B cell (primary cell): ENCODE measurements at regions not wholly inside any gene's neighbourhood (a gene's known extent, or its start where the extent isn't known, plus 50 kb on each side); places are given as distances from the start of the nearest gene placed in this dataset.

Source experiments
- ATAC-seq: fragments of 200-7000 bp; cut with Tn5 transposase; one replicate; pipeline ENCODE4 v1.10.0; 2021; ENCODE audit warnings: low read depth, mild to moderate bottlenecking, moderate number of reproducible peaks, moderate library complexity
- CTCF ChIA-PET: fragments of 350-600 bp; sonication (Branson Sonifier 250); formaldehyde crosslinking; loops from one replicate; lab custom pipeline; 2021; ENCODE audit warnings: antibody characterized with exemption, inconsistent platforms; lab: Charles Lee
- POLR2A ChIA-PET: fragments of 350-600 bp; sonication (Branson Sonifier 250); formaldehyde crosslinking; loops from one replicate; lab custom pipeline; 2021; ENCODE audit warnings: antibody characterized with exemption; lab: Charles Lee
- DNase-seq: peaks from one replicate; pipeline ENCODE4 v3.0.0; 2013
- H2AFZ ChIP-seq: 2 replicates; pipeline ENCODE4 v1.6.1; 2012; ENCODE audit warnings: mild to moderate bottlenecking, low read depth, low read length; ENCODE audit not compliant: insufficient read depth, poor library complexity, severe bottlenecking
- H3K27ac ChIP-seq, 2 donors: 1 replicate in 1 of 2; 2 replicates in 1 of 2; pipeline ENCODE4 v1.5.1; 2012 to 2013; ENCODE audit warnings: low read length in 2 of 2, mild to moderate bottlenecking in 2 of 2, moderate library complexity in 1 of 2
- H3K27me3 ChIP-seq, 4 experiments: fragments of 200-600 bp in 1 of 4; sonication (generic) in 1 of 4; replicated peaks in 1 of 4; 1 replicate in 2 of 4; 2 replicates in 2 of 4; pipeline versions ENCODE4 v1.6.1 to v1.7.0; 2013 to 2016; ENCODE audit warnings: low read length in 3 of 4, mild to moderate bottlenecking in 2 of 4, mixed read lengths in 1 of 4, moderate library complexity in 1 of 4; ENCODE audit not compliant: insufficient read depth in 4 of 4, control insufficient read depth in 3 of 4; ENCODE audit errors: control extremely low read depth in 1 of 4
- H3K36me3 ChIP-seq, 2 experiments: replicated peaks in 1 of 2; 1 replicate in 1 of 2; 2 replicates in 1 of 2; pipeline versions ENCODE4 v1.6.1 to v1.7.1; 2013; ENCODE audit warnings: low read length in 1 of 2; ENCODE audit not compliant: insufficient read depth in 2 of 2, control insufficient read depth in 1 of 2; ENCODE audit errors: control extremely low read depth in 1 of 2, extremely low read depth in 1 of 2
- H3K4me1 ChIP-seq, 2 donors: fragments of 200-600 bp in 1 of 2; sonication (generic) in 1 of 2; 1 replicate in 1 of 2; 2 replicates in 1 of 2; pipeline versions ENCODE4 v1.5.1 to v1.6.1; 2013 to 2017; ENCODE audit warnings: low read length in 2 of 2; ENCODE audit not compliant: control insufficient read depth in 2 of 2, insufficient read depth in 2 of 2
- H3K4me2 ChIP-seq: replicated peaks from 2 replicates; pipeline ENCODE3; 2012; ENCODE audit warnings: mild to moderate bottlenecking, low read depth, low read length; ENCODE audit not compliant: poor library complexity, severe bottlenecking
- H3K4me3 ChIP-seq, 5 experiments: fragments of 200-600 bp in 1 of 5; sonication (generic) in 1 of 5; 1 replicate in 3 of 5; 2 replicates in 2 of 5; pipeline versions ENCODE4 v1.5.1 to v1.7.0; 2011 to 2016; ENCODE audit warnings: low read length in 4 of 5, mild to moderate bottlenecking in 4 of 5, low read depth in 2 of 5, control low read depth in 1 of 5, moderate library complexity in 1 of 5; ENCODE audit not compliant: insufficient read depth in 1 of 5; ENCODE audit errors: control extremely low read depth in 1 of 5, extremely low read depth in 1 of 5
- H3K79me2 ChIP-seq: fragments of 200-600 bp; sonication (generic); one replicate; pipeline ENCODE4 v1.6.0; 2016; ENCODE audit warnings: low read length; ENCODE audit not compliant: control insufficient read depth, insufficient read depth
- H3K9ac ChIP-seq: fragments of 200-600 bp; sonication (generic); 2 replicates; pipeline ENCODE4 v1.6.1; 2017; ENCODE audit warnings: mild to moderate bottlenecking, low read length, moderate library complexity
- H3K9me3 ChIP-seq, 3 donors: one replicate each; pipeline versions ENCODE4 v1.6.1 to v1.7.1; 2013; ENCODE audit warnings: low read length in 2 of 3; ENCODE audit not compliant: control insufficient read depth in 2 of 3, insufficient read depth in 1 of 3; ENCODE audit errors: control extremely low read depth in 1 of 3
- H4K20me1 ChIP-seq: 2 replicates; pipeline ENCODE4 v1.6.0; 2012; ENCODE audit warnings: mild to moderate bottlenecking, low read length; ENCODE audit not compliant: insufficient read depth, control insufficient read depth, poor library complexity, severe bottlenecking
- H3K27ac Mint-ChIP-seq: one replicate; pipeline ENCODE4 v1.8.0; 2021; ENCODE audit warnings: mixed read lengths
- H3K27me3 Mint-ChIP-seq: one replicate; pipeline ENCODE4 v1.8.0; 2021; ENCODE audit warnings: mixed read lengths
- H3K4me1 Mint-ChIP-seq: one replicate; pipeline ENCODE4 v1.8.0; 2021; ENCODE audit warnings: mixed read lengths
- H3K4me3 Mint-ChIP-seq: one replicate; pipeline ENCODE4 v1.8.0; 2021; ENCODE audit warnings: mixed read lengths
- H3K9me3 Mint-ChIP-seq: one replicate; pipeline ENCODE4 v1.8.0; 2022; ENCODE audit warnings: mixed read lengths; ENCODE audit not compliant: insufficient read depth
- CTCF ChIP-seq: fragments of 200-600 bp; IDR thresholded peaks from one replicate; pipeline ENCODE4 v1.8.0; 2022; ENCODE audit warnings: antibody characterized with exemption, mild to moderate bottlenecking
- EZH2 ChIP-seq: IDR thresholded peaks from 2 replicates; pipeline ENCODE4 v1.6.1; 2012; ENCODE audit warnings: borderline replicate concordance, low read depth, mild to moderate bottlenecking, moderate library complexity, low read length; ENCODE audit not compliant: insufficient read depth, poor library complexity, severe bottlenecking
- WGBS: methylation state at CpG from one replicate; pipeline ENCODE4 v1.1.5; 2013; ENCODE audit warnings: missing lambda C conversion rate; ENCODE audit not compliant: insufficient coverage; 5-methylcytosine and 5-hydroxymethylcytosine counted together
- intact Hi-C: fragments of 100-400 bp; cut with micrococcal nuclease; formaldehyde crosslinking; loops from one replicate; pipeline ENCODE4 v1.10.0; 2022

- Histone ChIP-seq H3K9me3 (no peaks in the 10 kb centered on the region), H3K27ac (no peak overlapping the region), H3K4me3 (no peak overlapping the region), H3K4me2 (no peak overlapping the region), H3K36me3 (no peaks in the 10 kb centered on the region), H4K20me1 (no peaks in the 10 kb centered on the region), H3K4me1 (no peaks in the 10 kb centered on the region), H3K27me3 (no peaks in the 10 kb centered on the region), H2AFZ (no peak overlapping the region), H3K79me2 (no peaks in the 10 kb centered on the region), H3K9ac (no peak overlapping the region)
- TF ChIP-seq CTCF (no peak), EZH2 (no peak)
- intact Hi-C loops, result no loop called here
- no peaks in the 10 kb centered on the region for H3K27me3 Mint-ChIP-seq
- H3K9me3 Mint-ChIP-seq, result peaks cover 7% of the 10 kb centered on the region
- ATAC-seq, result no peak
- 94% methylated on average over 2 of the region's 5 CpGs for WGBS
- H3K4me1 Mint-ChIP-seq, result no peaks in the 10 kb centered on the region
- H3K27ac Mint-ChIP-seq, result no peak overlapping the region
- POLR2A ChIA-PET, result no interaction called here
- no peak for DNase-seq
- CTCF ChIA-PET, result no interaction called here
- H3K4me3 Mint-ChIP-seq, result no peak overlapping the region
Observed at GRCh38 chr18:68574311-68574710, 140.6 kb downstream of the TMX3 start.

- Mint-ChIP-seq H3K4me3 (no peak overlapping the region), H3K4me1 (no peaks in the 10 kb centered on the region), H3K9me3 (peaks cover 7% of the 10 kb centered on the region), H3K27me3 (no peaks in the 10 kb centered on the region), H3K27ac (no peak overlapping the region)
- H3K9ac ChIP-seq, result no peak overlapping the region
- ATAC-seq (no peak), DNase-seq (no peak)
- no peaks in the 10 kb centered on the region for H3K9me3 ChIP-seq
- H4K20me1 ChIP-seq, result no peaks in the 10 kb centered on the region
- POLR2A ChIA-PET, result no interaction called here
- no peak overlapping the region for H3K4me3 ChIP-seq
- no peak for TF ChIP-seq EZH2
- TF ChIP-seq CTCF, result no peak
- intact Hi-C loops, result no loop called here
- no peaks in the 10 kb centered on the region for H3K36me3 ChIP-seq
- H2AFZ ChIP-seq, result no peak overlapping the region
- no peaks in the 10 kb centered on the region for H3K79me2 ChIP-seq
- no peak overlapping the region for H3K4me2 ChIP-seq
- H3K27me3 ChIP-seq, result no peaks in the 10 kb centered on the region
- H3K27ac ChIP-seq, result no peak overlapping the region
- CTCF ChIA-PET, result no interaction called here
- 100% methylated on average over 1 of the region's 3 CpGs for WGBS
- no peaks in the 10 kb centered on the region for H3K4me1 ChIP-seq
Observed at GRCh38 chr18:68569936-68570335, 145.0 kb downstream of the TMX3 start.
